Central memory CD8-positive, alpha-beta T cell (primary cell): ENCODE measurements at regions not wholly inside any gene's neighbourhood (a gene's known extent, or its start where the extent isn't known, plus 50 kb on each side); places are given as distances from the start of the nearest gene placed in this dataset.

Experiments used
- ATAC-seq: fragments of 150-1000 bp; cut with Tn5 transposase; replicated peaks from 2 replicates; pipeline ENCODE4 v1.10.0; 2022; ENCODE audit warnings: mild to moderate bottlenecking, moderate FRiP score, moderate number of reproducible peaks; ENCODE audit not compliant: poor library complexity, severe bottlenecking; ENCODE audit errors: extremely low read depth
- DNase-seq, 2 donors: peaks; one replicate each; pipeline ENCODE4 v3.0.0; 2021; ENCODE audit warnings: low spot score in 2 of 2
- H3K27ac Mint-ChIP-seq: one replicate; pipeline ENCODE4 v1.8.0; 2022; ENCODE audit warnings: low read depth, mild to moderate bottlenecking, moderate library complexity, mixed read lengths
- H3K27me3 Mint-ChIP-seq: one replicate; pipeline ENCODE4 v1.8.0; 2022; ENCODE audit warnings: mixed read lengths
- H3K36me3 Mint-ChIP-seq: one replicate; pipeline ENCODE4 v1.8.0; 2022; ENCODE audit warnings: mild to moderate bottlenecking, moderate library complexity, mixed read lengths; ENCODE audit not compliant: insufficient read depth
- H3K4me1 Mint-ChIP-seq: one replicate; pipeline ENCODE4 v1.8.0; 2022; ENCODE audit warnings: mixed read lengths
- H3K4me3 Mint-ChIP-seq: one replicate; pipeline ENCODE4 v1.8.0; 2022; ENCODE audit warnings: mild to moderate bottlenecking, moderate library complexity, mixed read lengths
- H3K9me3 Mint-ChIP-seq: one replicate; pipeline ENCODE4 v1.8.0; 2022; ENCODE audit warnings: mixed read lengths

DNA sequence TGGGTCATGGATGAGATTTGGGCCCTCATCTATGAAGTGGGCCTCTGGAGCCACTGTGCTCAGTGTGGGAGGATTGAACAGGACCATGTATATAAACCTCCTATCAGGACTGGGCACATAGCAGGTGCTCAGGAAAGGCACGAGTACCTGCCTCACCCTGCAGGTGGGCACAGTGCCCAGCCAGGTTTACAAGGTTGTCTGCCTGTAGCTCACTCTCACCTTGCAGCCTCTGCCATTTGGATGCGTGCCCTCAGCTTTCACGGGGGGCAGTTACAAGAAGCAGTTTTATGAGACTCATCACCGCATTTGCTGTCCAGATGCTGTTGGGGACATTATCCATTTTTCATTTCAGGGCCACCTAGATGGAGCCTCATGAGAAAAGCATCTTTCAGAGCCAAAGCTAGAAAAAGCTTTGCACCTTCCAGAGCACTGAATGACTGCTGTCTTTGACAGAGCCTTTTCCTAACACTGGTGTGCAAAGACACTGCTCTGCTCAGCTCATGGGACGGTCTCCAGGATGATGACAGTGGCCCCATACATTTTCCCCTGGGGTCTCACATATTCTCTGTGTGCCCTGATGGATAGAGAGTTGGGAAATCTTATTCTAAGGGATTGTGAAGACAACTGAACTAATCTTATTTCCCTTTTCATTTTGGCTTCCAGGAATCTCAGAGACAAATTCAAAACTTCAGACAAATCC is 327.5 kb upstream of the RTL1 start:
- no peaks in the 10 kb centered on the region for H3K9me3 Mint-ChIP-seq
- no peak overlapping the region for H3K4me3 Mint-ChIP-seq
- peaks cover 17% of the 10 kb centered on the region for H3K27me3 Mint-ChIP-seq
- H3K36me3 Mint-ChIP-seq, result no peaks in the 10 kb centered on the region
- no peak for ATAC-seq
- H3K4me1 Mint-ChIP-seq, result no peaks in the 10 kb centered on the region
- DNase-seq, result no peak
- H3K27ac Mint-ChIP-seq, result no peak overlapping the region

DNA sequence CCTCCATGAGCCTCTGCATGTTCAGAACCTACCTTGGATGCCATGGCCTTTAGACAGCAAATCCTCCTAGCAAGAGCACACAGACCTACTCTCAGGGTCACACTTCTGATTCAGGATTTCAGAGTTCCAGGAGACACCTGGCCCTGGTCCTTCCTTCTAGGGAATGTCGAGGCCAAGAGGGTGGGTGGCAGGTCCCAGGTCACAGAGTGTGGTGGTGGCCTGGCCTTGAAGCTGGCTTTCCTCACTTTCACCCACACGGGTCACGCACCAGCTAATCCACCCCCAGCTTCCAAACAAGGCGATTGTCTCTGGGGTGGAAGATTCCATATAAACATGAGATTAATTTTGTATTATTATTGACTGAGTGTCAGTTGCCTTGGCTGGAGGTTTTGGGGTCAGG is 328.3 kb upstream of the RTL1 start:
- Mint-ChIP-seq H3K27ac (no peak overlapping the region), H3K36me3 (no peaks in the 10 kb centered on the region), H3K27me3 (peaks cover 18% of the 10 kb centered on the region), H3K4me3 (no peak overlapping the region), H3K9me3 (no peaks in the 10 kb centered on the region), H3K4me1 (no peaks in the 10 kb centered on the region)
- ATAC-seq (no peak), DNase-seq (no peak)

DNA sequence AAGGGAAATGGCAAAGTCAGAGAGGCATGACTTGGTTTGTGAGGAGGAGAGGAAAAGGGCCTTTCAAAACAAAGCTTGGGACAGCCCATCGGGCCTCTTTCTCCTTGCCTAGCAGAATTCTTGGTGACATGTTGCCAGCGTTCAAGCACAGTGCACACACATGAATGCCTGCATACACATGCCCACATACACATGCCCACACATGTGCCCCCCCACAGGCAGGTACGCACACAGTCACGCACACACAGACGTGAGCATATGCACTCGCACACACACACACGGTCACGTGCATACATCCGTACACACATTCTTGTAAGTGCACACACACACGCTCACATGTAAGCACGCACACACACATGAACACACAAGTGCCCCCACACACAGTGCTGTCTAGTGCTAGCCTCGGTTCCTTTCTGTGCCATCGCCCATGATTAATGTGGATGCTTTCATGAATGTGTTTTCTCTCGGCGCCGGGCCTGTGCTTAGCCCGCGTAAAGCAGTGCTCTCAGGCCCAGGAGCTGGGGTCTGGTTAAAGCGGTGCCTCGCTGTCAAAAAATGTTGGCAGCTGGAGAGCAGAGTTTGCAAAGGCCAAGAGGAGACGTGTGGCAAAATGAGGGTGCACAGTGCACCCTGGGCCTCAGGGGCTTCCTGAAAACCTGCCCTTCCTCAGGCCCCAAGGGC is 328.8 kb upstream of the DIO3 start:
- DNase-seq, result no peak

DNA sequence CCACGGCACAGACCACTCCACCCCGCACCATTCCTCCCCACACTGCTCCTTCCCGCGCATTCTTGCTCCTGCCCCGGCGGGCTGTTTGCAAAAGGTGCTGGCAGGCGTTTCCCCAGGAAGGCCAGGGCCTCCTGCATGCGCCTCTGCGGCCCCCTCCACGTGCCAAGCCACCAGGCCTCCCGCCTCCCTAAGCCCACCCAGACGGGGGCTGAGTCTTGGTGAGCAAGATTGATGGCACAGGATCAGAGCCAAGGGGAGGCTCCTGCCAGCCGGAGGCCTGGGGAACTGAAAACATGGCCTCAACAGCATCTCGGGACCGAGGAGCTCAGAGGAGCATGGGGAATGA is 328.3 kb upstream of the DIO3 start:
- ATAC-seq (no peak), DNase-seq (no peak)
- Mint-ChIP-seq H3K4me3 (no peak overlapping the region), H3K9me3 (no peaks in the 10 kb centered on the region), H3K36me3 (no peaks in the 10 kb centered on the region), H3K27ac (no peak overlapping the region), H3K4me1 (no peaks in the 10 kb centered on the region), H3K27me3 (peaks cover 20% of the 10 kb centered on the region)

More for the DNA sequence above, 328.8 kb upstream of the DIO3 start:
- Mint-ChIP-seq H3K4me3 (no peak overlapping the region), H3K27ac (no peak overlapping the region), H3K4me1 (no peaks in the 10 kb centered on the region), H3K36me3 (no peaks in the 10 kb centered on the region), H3K27me3 (peaks cover 15% of the 10 kb centered on the region), H3K9me3 (no peaks in the 10 kb centered on the region)
- no peak for ATAC-seq

DNA sequence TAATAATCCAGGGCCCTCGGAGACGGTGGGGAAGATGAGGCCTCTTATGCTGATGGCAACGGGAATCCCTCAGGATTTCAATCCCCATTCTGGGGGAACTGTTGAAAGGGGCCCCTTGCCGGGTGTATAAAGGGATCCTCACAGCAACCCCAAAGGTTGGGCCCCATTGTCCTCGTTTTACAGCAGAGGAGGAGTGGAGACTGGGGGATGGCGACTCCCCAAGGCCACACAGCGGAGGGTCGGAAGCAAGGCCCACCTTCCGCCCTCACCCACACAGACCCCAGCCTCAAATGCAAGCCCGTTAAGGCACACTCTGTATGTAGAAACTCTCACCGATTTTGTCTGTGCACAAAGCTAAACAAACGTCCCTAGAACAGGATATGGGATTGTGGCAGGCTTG is 327.9 kb upstream of the DIO3 start:
- Mint-ChIP-seq H3K36me3 (no peaks in the 10 kb centered on the region), H3K4me3 (no peak overlapping the region), H3K4me1 (no peaks in the 10 kb centered on the region), H3K27ac (no peak overlapping the region), H3K27me3 (peaks cover 22% of the 10 kb centered on the region), H3K9me3 (no peaks in the 10 kb centered on the region)
- no peak for ATAC-seq
- no peak for DNase-seq

DNA sequence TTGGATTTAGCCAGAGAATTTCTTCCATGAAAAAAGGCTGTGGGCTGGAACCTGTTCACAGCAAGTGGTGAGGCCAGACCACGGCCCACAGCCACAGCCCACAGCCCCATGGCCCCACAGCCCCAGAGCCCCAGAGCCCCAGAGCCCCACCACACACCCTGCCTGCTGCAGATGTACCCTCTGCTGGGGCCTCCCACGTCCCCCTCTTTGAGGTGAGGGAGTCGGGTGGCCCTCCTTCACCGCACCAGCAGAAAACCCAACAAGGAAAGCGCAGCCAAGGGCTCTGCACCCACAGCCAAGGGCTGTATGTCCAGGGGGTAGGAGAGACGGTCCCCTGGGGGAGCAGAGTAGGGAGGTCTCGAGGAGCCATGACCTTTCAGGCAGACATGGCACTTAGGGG is 327.5 kb upstream of the DIO3 start:
- no peaks in the 10 kb centered on the region for H3K4me1 Mint-ChIP-seq
- ATAC-seq, result no peak
- no peak overlapping the region for H3K4me3 Mint-ChIP-seq
- no peak for DNase-seq
- no peaks in the 10 kb centered on the region for H3K9me3 Mint-ChIP-seq
- H3K36me3 Mint-ChIP-seq, result no peaks in the 10 kb centered on the region
- H3K27ac Mint-ChIP-seq, result no peak overlapping the region
- peaks cover 26% of the 10 kb centered on the region for H3K27me3 Mint-ChIP-seq

DNA sequence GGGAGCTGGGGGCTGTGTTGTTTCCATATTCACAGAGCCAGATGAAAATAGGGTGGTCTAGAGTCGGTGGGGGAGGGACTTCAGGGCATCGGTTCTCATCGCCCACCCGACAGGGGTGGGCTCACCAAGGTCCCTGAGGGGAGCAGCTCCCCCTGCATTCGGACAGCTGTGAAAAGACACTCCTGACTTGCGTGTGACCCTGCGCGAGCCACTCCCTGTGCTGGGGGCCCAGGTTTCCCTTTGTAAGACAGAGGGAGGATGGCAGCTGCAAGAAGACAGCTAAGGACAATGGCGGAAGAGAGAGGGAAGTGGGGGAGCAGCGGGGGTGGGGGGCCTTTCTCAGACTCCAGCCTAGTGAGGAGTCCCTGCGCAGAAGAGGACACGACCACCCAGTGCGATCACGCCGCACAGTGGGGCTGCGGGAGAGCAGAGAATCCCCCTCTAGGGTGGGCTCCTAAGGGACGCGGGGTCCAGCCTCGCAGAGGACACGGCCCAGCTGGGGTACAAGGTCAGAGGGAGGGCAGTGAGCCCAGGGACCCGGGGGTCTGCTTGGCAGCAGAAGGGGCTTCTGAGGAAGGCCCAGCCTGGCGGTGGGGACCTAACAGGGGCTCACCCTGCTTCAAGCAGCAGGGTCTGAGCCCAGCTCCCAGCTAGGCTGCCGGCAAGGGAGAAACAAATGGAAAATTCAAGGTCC is 326.9 kb upstream of the DIO3 start:
- Mint-ChIP-seq H3K27ac (no peak overlapping the region), H3K4me3 (no peak overlapping the region), H3K4me1 (no peaks in the 10 kb centered on the region), H3K36me3 (no peaks in the 10 kb centered on the region), H3K27me3 (peaks cover 32% of the 10 kb centered on the region), H3K9me3 (no peaks in the 10 kb centered on the region)
- ATAC-seq (no peak), DNase-seq (no peak)

DNA sequence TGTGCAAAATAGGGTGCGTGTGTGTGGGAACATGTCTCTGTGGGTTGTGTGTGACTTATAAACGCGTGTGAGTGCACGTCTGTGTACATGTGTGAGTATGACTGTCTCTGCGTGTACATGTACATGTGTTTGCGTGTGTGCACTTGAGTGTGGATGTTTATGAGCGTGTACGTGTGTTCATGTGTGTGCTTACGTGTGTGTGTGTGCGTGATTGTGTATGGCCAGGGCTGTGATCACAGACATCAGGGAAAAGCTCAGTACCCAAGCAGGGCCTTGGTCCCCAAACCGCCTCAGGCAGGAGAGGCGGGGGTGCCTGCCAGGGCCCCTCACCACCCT is 326.3 kb upstream of the DIO3 start:
- Mint-ChIP-seq H3K27ac (no peak overlapping the region), H3K4me3 (no peak overlapping the region), H3K9me3 (no peaks in the 10 kb centered on the region), H3K4me1 (no peaks in the 10 kb centered on the region), H3K27me3 (peaks cover 37% of the 10 kb centered on the region), H3K36me3 (no peaks in the 10 kb centered on the region)
- no peak for DNase-seq
- ATAC-seq, result no peak

DNA sequence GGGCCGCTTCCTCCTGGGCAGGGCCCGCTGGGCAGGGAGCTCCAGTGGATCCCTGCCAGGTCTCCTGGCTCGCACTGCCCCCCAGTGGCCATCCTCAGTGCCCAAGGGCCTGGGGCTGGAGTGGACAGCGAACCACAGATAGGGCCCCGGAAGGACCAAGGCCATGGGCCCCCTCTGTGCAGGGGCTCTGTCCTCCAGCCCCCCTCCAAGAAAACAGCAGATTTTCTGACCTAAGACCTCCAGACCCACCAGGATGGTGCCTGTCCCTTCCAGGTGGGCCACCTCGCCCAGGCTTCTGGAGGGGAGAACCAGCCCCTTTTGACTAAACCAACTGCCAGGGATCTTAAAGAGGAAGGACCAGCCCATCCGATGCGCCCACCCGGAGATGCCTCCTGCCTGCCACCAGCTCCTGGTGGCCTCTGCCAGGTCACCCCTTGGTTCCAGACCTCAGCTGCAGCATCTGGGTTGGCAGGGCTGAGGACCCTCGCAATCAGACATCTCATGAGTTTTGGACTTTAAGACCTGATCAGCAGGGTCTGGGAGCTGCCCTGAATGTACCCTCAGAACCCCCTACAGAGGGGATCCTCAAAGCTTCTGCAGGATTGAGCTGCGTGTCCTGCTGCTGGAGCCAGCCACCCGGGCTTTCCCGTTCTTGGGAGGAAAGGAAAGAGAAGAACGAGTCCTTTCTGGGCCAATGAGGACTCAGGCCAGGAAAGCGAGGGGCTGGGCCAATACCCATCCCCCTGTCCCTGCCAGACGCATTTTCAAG is 325.8 kb upstream of the DIO3 start:
- no peaks in the 10 kb centered on the region for H3K36me3 Mint-ChIP-seq
- H3K27me3 Mint-ChIP-seq, result peaks cover 43% of the 10 kb centered on the region
- no peaks in the 10 kb centered on the region for H3K9me3 Mint-ChIP-seq
- H3K4me3 Mint-ChIP-seq, result no peak overlapping the region
- no peaks in the 10 kb centered on the region for H3K4me1 Mint-ChIP-seq
- no peak for ATAC-seq
- DNase-seq, result no peak
- no peak overlapping the region for H3K27ac Mint-ChIP-seq

DNA sequence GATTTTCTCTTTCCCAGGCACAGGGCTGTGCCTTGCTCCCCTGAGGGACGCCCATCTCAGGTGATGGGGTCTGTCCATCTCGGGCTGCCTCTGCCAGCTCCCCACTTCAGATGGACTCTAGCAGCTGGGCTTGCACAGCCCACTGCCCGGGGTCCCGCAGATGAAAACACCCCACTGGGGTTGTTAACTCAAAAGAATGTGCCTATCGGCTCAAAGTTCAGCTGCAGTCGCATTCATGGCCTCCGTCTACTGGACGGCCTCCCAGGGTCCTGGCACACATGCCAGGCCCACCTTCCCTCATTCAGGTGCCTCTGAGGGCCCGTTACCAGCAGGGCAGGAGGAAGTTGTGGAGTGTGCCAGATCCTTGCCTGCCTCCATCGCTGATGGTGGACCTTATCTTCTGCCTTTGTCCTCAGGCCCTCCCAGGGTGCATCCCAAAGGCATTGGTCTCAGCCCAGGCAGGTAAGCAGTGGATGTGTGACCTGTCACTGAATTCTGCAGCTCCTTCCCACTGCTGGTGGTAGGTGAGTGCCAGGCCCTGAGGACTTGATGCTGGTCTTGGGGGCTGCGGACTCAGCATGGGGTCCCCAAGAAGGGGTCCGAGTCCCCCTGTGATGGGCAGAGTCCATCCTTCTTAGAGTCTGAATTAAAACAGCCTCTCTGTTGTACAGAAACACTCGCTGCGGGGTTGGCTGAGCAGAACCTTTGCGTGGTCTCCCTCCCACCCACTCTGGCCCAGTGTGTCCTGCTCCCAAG is 324.6 kb upstream of the DIO3 start:
- H3K4me3 Mint-ChIP-seq, result no peak overlapping the region
- H3K4me1 Mint-ChIP-seq, result no peaks in the 10 kb centered on the region
- H3K27ac Mint-ChIP-seq, result no peak overlapping the region
- ATAC-seq (no peak), DNase-seq (no peak)
- H3K9me3 Mint-ChIP-seq, result no peaks in the 10 kb centered on the region
- peaks cover 52% of the 10 kb centered on the region for H3K27me3 Mint-ChIP-seq
- no peaks in the 10 kb centered on the region for H3K36me3 Mint-ChIP-seq

DNA sequence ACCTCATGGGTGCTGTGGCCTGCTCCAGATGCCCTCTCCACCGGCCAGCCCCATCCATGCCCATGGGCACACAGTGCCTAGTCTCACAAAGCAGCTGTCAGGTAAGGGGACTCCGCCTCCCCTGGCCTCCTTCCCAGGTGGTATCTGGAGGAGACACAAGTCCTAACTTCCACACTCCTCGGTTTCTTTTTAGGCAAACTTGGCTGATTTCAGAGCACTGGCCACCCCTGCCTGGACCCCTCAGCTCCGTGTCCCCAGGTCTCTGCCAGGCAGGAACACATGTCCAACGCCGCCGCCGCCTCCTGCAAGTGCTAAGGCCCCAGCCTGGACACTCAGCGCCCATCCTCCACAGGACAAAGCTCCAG is 324.1 kb upstream of the DIO3 start:
- ATAC-seq (no peak), DNase-seq (no peak)
- Mint-ChIP-seq H3K36me3 (no peaks in the 10 kb centered on the region), H3K4me3 (no peak overlapping the region), H3K27ac (no peak overlapping the region), H3K9me3 (no peaks in the 10 kb centered on the region), H3K27me3 (peaks cover 53% of the 10 kb centered on the region), H3K4me1 (no peaks in the 10 kb centered on the region)

DNA sequence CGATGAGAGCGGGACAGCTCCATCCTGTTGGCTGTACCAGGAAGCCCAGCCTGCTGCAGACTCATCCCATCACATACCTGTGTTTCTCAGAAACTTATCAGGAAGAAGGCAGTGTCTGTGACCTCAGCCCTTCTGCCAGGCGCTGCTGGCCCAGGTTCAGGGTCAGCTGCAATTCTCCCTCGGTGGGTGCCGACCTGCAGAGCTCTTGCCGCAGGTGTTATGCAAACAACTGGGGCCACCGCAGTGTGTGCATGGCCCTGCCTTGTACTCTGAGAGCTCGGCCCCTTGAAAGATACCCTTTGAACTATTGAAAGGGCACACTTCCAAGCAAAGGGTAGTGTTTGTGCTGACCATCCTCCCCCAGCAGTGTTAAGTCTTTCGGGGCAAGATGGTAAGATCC is 322.2 kb upstream of the DIO3 start:
- H3K27ac Mint-ChIP-seq, result no peak overlapping the region
- no peaks in the 10 kb centered on the region for H3K36me3 Mint-ChIP-seq
- DNase-seq (no peak), ATAC-seq (no peak)
- no peaks in the 10 kb centered on the region for H3K4me1 Mint-ChIP-seq
- peaks cover 53% of the 10 kb centered on the region for H3K27me3 Mint-ChIP-seq
- no peak overlapping the region for H3K4me3 Mint-ChIP-seq
- H3K9me3 Mint-ChIP-seq, result no peaks in the 10 kb centered on the region
